HEK293 (cell line): ENCODE measurements at regions not wholly inside any gene's neighbourhood (a gene's known extent, or its start where the extent isn't known, plus 50 kb on each side); places are given as distances from the start of the nearest gene placed in this dataset.
"Not testable (repeated sequence)": the region's sequence is repeated elsewhere in the genome, so short reads cannot be mapped to it uniquely, and the experiment has no call there.

ENCODE experiments used
- CTCF ChIA-PET: fragments of 350-600 bp; formaldehyde crosslinking; extraction: SDS; loops from one replicate; lab custom pipeline; 2021; ENCODE audit warnings: antibody characterized with exemption; lab: Yijun Ruan, JAX
- POLR2A ChIA-PET: fragments of 300-600 bp; formaldehyde crosslinking; extraction: SDS; loops from one replicate; lab custom pipeline; 2020; ENCODE audit warnings: antibody characterized with exemption, inconsistent platforms; lab: Yijun Ruan, JAX
- H3K27ac ChIP-seq: fragments of 200-500 bp; sonication (Bioruptor generic); 2 replicates; pipeline ENCODE4 v1.5.1; 2014; ENCODE audit warnings: low read depth, low read length, control low read depth, inconsistent platforms; ENCODE audit errors: extremely low read depth
- H3K36me3 ChIP-seq, 2 experiments: fragments of 200-500 bp in 1 of 2; sonication (Bioruptor generic) in 1 of 2; 1 replicate in 1 of 2; 2 replicates in 1 of 2; pipeline ENCODE4 v1.5.1; 2014 to 2017; ENCODE audit warnings: inconsistent platforms in 2 of 2, low read length in 2 of 2; ENCODE audit not compliant: control insufficient read depth in 2 of 2, insufficient read depth in 1 of 2
- H3K4me1 ChIP-seq: fragments of 200-500 bp; sonication (Bioruptor generic); 2 replicates; pipeline ENCODE4 v1.5.1; 2014; ENCODE audit warnings: mild to moderate bottlenecking, low read length, inconsistent platforms; ENCODE audit not compliant: control insufficient read depth, insufficient read depth
- H3K4me3 ChIP-seq: 2 replicates; pipeline ENCODE4 v1.5.1; 2011; ENCODE audit warnings: low read depth, mild to moderate bottlenecking, control low read depth, low read length, moderate library complexity
- H3K9me3 ChIP-seq: fragments of 200-500 bp; sonication (Bioruptor generic); 2 replicates; pipeline ENCODE4 v1.5.1; 2014; ENCODE audit warnings: low read depth, low read length, inconsistent platforms; ENCODE audit not compliant: control insufficient read depth, insufficient read depth
- GLIS1 ChIP-seq: fragments of 450-650 bp; formaldehyde crosslinking; IDR thresholded peaks from 2 replicates; pipeline ENCODE4 v1.5.1; 2016; ENCODE audit warnings: missing biosample characterization, missing genetic modification characterization
- HOXA7 ChIP-seq: sonication (generic); formaldehyde crosslinking; IDR thresholded peaks from 2 replicates; pipeline ENCODE4 v1.8.1; 2022; ENCODE audit warnings: missing genetic modification reagents, borderline replicate concordance
- SCRT2 ChIP-seq: fragments of 450-650 bp; formaldehyde crosslinking; IDR thresholded peaks from 2 replicates; pipeline ENCODE4 v1.5.1; 2016; ENCODE audit warnings: missing biosample characterization, missing genetic modification characterization
- SP2 ChIP-seq: fragments of 450-650 bp; formaldehyde crosslinking; IDR thresholded peaks from 2 replicates; pipeline ENCODE4 v1.5.1; 2016; ENCODE audit warnings: missing biosample characterization, missing genetic modification characterization
- YY1 ChIP-seq: fragments of 450-650 bp; formaldehyde crosslinking; IDR thresholded peaks from 2 replicates; pipeline ENCODE4 v1.5.1; 2018; ENCODE audit warnings: missing biosample characterization, missing genetic modification characterization
- ZBTB1 ChIP-seq: fragments of 450-650 bp; formaldehyde crosslinking; IDR thresholded peaks from 2 replicates; pipeline ENCODE4 v1.5.1; 2016; ENCODE audit warnings: missing biosample characterization, missing genetic modification characterization
- ZBTB21 ChIP-seq: fragments of 450-650 bp; formaldehyde crosslinking; IDR thresholded peaks from 2 replicates; pipeline ENCODE4 v1.5.1; 2017; ENCODE audit warnings: missing biosample characterization, missing genetic modification characterization
- ZEB2 ChIP-seq: fragments of 450-650 bp; formaldehyde crosslinking; IDR thresholded peaks from 2 replicates; pipeline ENCODE4 v1.5.1; 2016; ENCODE audit warnings: missing biosample characterization, missing genetic modification characterization
- ZFP37 ChIP-seq: fragments of 450-650 bp; formaldehyde crosslinking; IDR thresholded peaks from 2 replicates; pipeline ENCODE4 v1.5.1; 2016; ENCODE audit warnings: missing biosample characterization, missing genetic modification characterization
- ZNF133 ChIP-seq: fragments of 450-650 bp; formaldehyde crosslinking; IDR thresholded peaks from 2 replicates; pipeline ENCODE4 v1.5.1; 2016; ENCODE audit warnings: missing biosample characterization, missing genetic modification characterization
- ZNF19 ChIP-seq: fragments of 450-650 bp; formaldehyde crosslinking; IDR thresholded peaks from 2 replicates; pipeline ENCODE4; 2016; ENCODE audit warnings: missing biosample characterization, missing genetic modification characterization, low read depth
- ZNF2 ChIP-seq: fragments of 450-650 bp; formaldehyde crosslinking; IDR thresholded peaks from 2 replicates; pipeline ENCODE4 v1.5.1; 2016; ENCODE audit warnings: missing biosample characterization, missing genetic modification characterization
- ZNF214 ChIP-seq: fragments of 450-650 bp; formaldehyde crosslinking; IDR thresholded peaks from 2 replicates; pipeline ENCODE4 v1.5.1; 2017; ENCODE audit warnings: missing biosample characterization, mild to moderate bottlenecking, missing genetic modification characterization, borderline replicate concordance
- ZNF26 ChIP-seq: fragments of 450-650 bp; formaldehyde crosslinking; IDR thresholded peaks from 2 replicates; pipeline ENCODE4 v1.5.1; 2016; ENCODE audit warnings: missing biosample characterization, missing genetic modification characterization
- ZNF274 ChIP-seq, 2 experiments: fragments of 200-500 bp in 1 of 2; fragments of 450-650 bp in 1 of 2; sonication (Bioruptor generic) in 1 of 2; formaldehyde crosslinking in 1 of 2; IDR thresholded peaks; 2 replicates each; pipeline versions ENCODE4 v1.5.1 to v1.6.1; 2014 to 2016; ENCODE audit warnings: borderline replicate concordance in 1 of 2, inconsistent platforms in 1 of 2, low read length in 1 of 2, missing biosample characterization in 1 of 2, missing genetic modification characterization in 1 of 2
- ZNF423 ChIP-seq: fragments of 450-650 bp; formaldehyde crosslinking; IDR thresholded peaks from 2 replicates; pipeline ENCODE4 v1.5.1; 2016; ENCODE audit warnings: missing biosample characterization, missing genetic modification characterization
- ZNF473 ChIP-seq: fragments of 450-650 bp; formaldehyde crosslinking; IDR thresholded peaks from 2 replicates; pipeline ENCODE4 v1.5.1; 2017; ENCODE audit warnings: missing biosample characterization, missing genetic modification characterization
- ZNF558 ChIP-seq: fragments of 450-650 bp; formaldehyde crosslinking; IDR thresholded peaks from 2 replicates; pipeline ENCODE4 v1.5.1; 2016; ENCODE audit warnings: missing biosample characterization, missing genetic modification characterization
- ZNF76 ChIP-seq: fragments of 450-650 bp; formaldehyde crosslinking; IDR thresholded peaks from 2 replicates; pipeline ENCODE4; 2016; ENCODE audit warnings: low read depth, missing biosample characterization, missing genetic modification characterization, borderline replicate concordance
- ZNF792 ChIP-seq: fragments of 450-650 bp; formaldehyde crosslinking; IDR thresholded peaks from 2 replicates; pipeline ENCODE4 v1.5.1; 2016; ENCODE audit warnings: missing biosample characterization, missing genetic modification characterization
- ZSCAN23 ChIP-seq: fragments of 450-650 bp; formaldehyde crosslinking; IDR thresholded peaks from 2 replicates; pipeline ENCODE4 v1.5.1; 2016; ENCODE audit warnings: missing biosample characterization, missing genetic modification characterization

- H3K4me1 ChIP-seq, H3K36me3 ChIP-seq, H3K9me3 ChIP-seq, H3K4me3 ChIP-seq, CTCF ChIA-PET, H3K27ac ChIP-seq, POLR2A ChIA-PET: not testable (repeated sequence)
Measured at GRCh38 chr5:100346269-100346668, 188.9 kb upstream of the FAM174A start.

- POLR2A ChIA-PET: not testable (repeated sequence)
Measured at GRCh38 chr5:100341485-100341884, 193.7 kb upstream of the FAM174A start.

GRCh38 chr5:100322483-100322882 is 212.7 kb upstream of the FAM174A start:
- no peak overlapping the region for H3K27ac ChIP-seq
- CTCF ChIA-PET: no interaction called here
- TF ChIP-seq YY1 (tag by site-specific recombination): no peak
- no peak for TF ChIP-seq SP2 (tag by site-specific recombination)
- TF ChIP-seq ZNF558 (tag by site-specific recombination): no peak
- no peak for TF ChIP-seq GLIS1 (tag by site-specific recombination)
- TF ChIP-seq ZNF76: no peak
- no peak for TF ChIP-seq ZNF26 (tag by site-specific recombination)
- TF ChIP-seq ZFP37 (tag by site-specific recombination): no peak
- TF ChIP-seq ZNF473 (tag by site-specific recombination): no peak
- no peak for TF ChIP-seq ZNF423 (tag by site-specific recombination)
- TF ChIP-seq ZNF792 (tag by site-specific recombination): no peak
- TF ChIP-seq HOXA7: no peak
- TF ChIP-seq, all 188 proteins: peak for 0
- Histone ChIP-seq H3K4me1 (no peaks in the 10 kb centered on the region), H3K4me3 (no peak overlapping the region), H3K36me3 (no peaks in the 10 kb centered on the region), H3K9me3 (no peaks in the 10 kb centered on the region)
- POLR2A ChIA-PET: no interaction called here

More at GRCh38 chr5:100341485-100341884, 193.7 kb upstream of the FAM174A start:
- CTCF ChIA-PET, H3K9me3 ChIP-seq, H3K36me3 ChIP-seq, H3K27ac ChIP-seq, H3K4me3 ChIP-seq, H3K4me1 ChIP-seq: not testable (repeated sequence)

- H3K27ac ChIP-seq: no peak overlapping the region
- no peaks in the 10 kb centered on the region for H3K36me3 ChIP-seq
- H3K4me3 ChIP-seq: no peak overlapping the region
- ChIA-PET POLR2A (no interaction called here), CTCF (no interaction called here)
- H3K9me3 ChIP-seq: no peaks in the 10 kb centered on the region
- no peaks in the 10 kb centered on the region for H3K4me1 ChIP-seq
- no peak for TF ChIP-seq ZBTB1 (tag by site-specific recombination)
- TF ChIP-seq ZEB2 (tag by site-specific recombination): no peak
- no peak for TF ChIP-seq ZNF19 (tag by site-specific recombination)
- no peak for TF ChIP-seq ZNF214 (tag by site-specific recombination)
- TF ChIP-seq SP2 (tag by site-specific recombination): no peak
- no peak for TF ChIP-seq ZNF274 (IDR thresholded peaks at IDR 0.05; ENCODE audit: low read length)
- TF ChIP-seq ZNF274 (tag by site-specific recombination; IDR thresholded peaks at IDR 0.05; ENCODE audit: borderline replicate concordance): no peak
- no peak for TF ChIP-seq ZBTB21 (tag by site-specific recombination)
- TF ChIP-seq ZNF2: no peak
- no peak for TF ChIP-seq ZSCAN23 (tag by site-specific recombination)
- TF ChIP-seq ZNF133 (tag by site-specific recombination): no peak
- no peak for TF ChIP-seq SCRT2 (tag by site-specific recombination)
Measured at GRCh38 chr5:100319885-100320284, 215.3 kb upstream of the FAM174A start.
